Non-pigmented ciliary epithelial cell (primary cell): ENCODE measurements at regions not wholly inside any gene's neighbourhood (a gene's known extent, or its start where the extent isn't known, plus 50 kb on each side); places are given as distances from the start of the nearest gene placed in this dataset.

Experiments used
- DNase-seq: peaks from one replicate; pipeline ENCODE4 v3.0.0-alpha.2; 2010; ENCODE audit warnings: low read depth

DNA sequence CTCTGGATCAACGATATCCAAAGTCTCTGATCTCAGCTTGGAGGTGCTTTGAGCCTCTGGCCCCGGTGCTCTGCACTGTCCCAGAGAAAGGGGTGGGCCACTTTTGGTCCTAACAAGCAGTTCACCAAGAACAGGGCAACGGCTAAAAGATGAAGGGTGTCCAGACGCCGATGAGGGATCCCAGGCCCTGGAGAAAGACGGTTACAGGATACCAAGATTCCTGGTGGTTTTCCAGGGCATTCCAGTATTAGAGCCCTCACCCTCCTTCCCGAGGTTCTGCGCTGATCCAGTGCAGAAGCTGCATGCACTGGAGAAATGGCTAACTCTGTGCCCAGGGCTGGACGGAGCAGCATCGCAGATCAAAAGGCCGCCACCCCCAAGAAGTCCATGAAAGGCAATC, 149.9 kb upstream of the IRF2BP2 start:
- DNase-seq, result no peak

DNA sequence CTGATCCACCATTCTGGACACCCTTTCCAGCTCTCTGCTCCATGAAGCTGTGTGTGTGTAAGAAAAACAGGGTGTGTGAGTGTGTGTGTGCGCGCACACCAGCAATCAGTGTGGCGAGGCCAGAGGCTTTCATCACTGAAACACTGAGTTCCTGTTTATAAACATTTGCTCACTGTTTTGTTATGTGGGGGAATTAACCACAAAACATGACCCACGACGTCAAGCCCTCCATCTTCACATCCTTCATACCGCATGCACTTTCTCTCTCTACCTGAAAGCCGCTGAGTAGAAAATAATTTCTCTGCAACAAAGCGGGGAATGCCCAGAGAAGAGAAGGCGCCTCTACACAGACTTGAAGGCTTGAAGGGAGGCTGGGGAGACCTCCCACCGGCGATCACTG, 148.9 kb upstream of the IRF2BP2 start:
- no peak for DNase-seq

- DNase-seq, result no peak
Measured at GRCh38 chr1:234756857-234757256, 146.9 kb upstream of the IRF2BP2 start.

GRCh38 chr1:234756066-234756774, 146.2 kb upstream of the IRF2BP2 start:
- DNase-seq, result no peak

DNA sequence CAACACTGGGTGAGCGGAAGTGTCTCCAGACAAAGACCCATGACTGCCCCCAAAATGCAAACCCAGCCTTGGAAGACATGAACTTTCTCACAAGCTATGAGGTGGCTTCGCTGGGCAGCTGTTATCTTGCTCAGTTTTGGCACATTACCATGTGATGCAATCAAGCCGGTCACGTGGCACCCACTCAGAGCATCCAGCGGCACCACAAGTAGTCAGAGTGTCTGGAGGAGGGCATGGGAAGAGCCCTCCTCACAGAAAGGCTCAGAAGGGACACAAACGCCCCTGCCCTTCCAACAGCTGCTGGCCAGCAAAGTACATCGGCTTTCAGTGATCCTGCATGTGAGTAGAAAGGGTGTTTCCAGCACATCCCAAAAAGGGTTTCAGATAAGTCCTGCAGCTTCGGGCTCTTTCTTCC, 145.5 kb upstream of the IRF2BP2 start:
- DNase-seq, result no peak

DNA sequence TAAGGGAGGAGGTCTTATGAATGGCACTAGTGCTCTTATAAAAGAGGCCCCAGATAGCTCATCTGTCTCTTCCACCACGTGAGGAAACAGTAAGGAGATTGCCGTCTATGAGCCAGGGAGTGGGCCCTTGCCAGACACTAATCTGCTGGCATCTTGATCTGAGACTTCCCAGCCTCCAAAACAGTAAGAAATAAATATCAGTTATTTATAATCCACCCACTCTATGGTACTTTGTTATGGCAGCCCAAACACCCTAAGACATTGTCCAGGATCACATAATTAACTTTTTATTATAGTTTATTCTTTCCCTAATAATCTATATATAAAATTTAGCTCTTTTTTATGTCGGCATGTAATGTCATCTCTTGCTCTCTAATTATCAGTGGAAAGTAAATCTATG, 144.0 kb upstream of the IRF2BP2 start:
- DNase-seq, result no peak

GRCh38 chr1:234752927-234753326, 142.9 kb upstream of the IRF2BP2 start:
- DNase-seq, result no peak

- no peak for DNase-seq
Measured at GRCh38 chr1:234751678-234752077, 141.7 kb upstream of the IRF2BP2 start.

GRCh38 chr1:234750922-234751627, 141.1 kb upstream of the IRF2BP2 start:
- no peak for DNase-seq

- DNase-seq, result no peak
Measured at GRCh38 chr1:234748713-234749112, 138.7 kb upstream of the IRF2BP2 start.

DNA sequence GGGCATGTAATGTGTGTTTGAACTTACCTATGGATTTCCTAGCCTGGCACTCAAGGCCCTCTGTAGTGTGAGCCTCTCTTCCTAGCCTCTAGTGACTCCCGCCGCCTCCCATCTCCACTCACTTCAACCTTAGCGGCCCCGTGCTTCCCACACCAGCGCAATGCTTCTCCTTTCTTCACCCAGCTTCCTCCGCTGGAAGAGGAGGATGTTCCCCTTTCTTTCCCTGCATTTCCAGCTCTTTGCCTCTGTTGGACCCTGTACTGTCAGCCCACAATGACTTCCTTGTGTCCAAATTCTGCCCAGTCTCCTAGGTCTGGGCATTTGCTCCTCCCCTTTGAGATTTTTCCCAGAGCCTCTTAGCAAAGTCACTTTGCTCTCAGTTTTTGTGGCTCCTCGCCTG, 138.1 kb upstream of the IRF2BP2 start:
- no peak for DNase-seq

DNA sequence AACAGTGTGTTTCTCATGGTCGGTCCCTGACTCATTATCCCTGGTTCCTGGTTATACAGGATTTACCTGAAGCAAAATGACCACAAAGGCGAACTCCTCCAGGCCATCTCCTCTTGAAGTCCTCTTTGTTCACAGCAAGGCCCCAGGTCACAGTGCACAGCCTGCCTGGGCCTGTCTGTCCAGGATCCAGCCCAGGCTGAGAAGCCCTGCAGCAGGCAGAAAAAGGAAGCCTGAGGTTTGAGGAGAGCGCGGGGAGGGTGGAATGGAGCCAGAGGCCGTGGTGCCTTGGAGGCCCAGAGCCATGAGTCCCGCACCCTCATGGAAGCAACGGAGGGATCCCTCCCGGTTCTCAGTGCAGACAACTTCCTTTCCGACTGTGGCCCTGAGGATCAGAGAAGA, 136.8 kb upstream of the IRF2BP2 start:
- DNase-seq, result no peak

- DNase-seq, result no peak
Measured at GRCh38 chr1:234745844-234746797, 136.1 kb upstream of the IRF2BP2 start.

DNA sequence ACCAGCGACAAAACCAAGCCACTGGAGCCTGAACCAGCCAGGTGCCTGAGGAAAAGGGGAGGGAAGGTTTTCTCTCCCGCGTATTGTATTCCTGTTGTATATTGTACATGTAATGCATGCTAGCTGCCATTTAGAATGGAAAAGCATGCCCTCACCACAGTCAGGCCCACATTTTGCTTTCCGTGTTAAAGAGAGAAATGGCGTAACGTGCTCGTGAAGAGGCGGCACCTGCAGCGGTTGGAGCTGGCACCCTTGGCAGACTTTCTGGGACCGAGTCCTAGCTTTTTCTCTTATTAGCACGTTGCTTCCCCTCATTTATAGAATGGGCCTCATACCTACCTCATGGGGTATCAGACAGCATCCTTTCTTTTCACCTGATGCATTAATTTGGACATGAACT, 135.3 kb upstream of the IRF2BP2 start:
- DNase-seq, result no peak

DNA sequence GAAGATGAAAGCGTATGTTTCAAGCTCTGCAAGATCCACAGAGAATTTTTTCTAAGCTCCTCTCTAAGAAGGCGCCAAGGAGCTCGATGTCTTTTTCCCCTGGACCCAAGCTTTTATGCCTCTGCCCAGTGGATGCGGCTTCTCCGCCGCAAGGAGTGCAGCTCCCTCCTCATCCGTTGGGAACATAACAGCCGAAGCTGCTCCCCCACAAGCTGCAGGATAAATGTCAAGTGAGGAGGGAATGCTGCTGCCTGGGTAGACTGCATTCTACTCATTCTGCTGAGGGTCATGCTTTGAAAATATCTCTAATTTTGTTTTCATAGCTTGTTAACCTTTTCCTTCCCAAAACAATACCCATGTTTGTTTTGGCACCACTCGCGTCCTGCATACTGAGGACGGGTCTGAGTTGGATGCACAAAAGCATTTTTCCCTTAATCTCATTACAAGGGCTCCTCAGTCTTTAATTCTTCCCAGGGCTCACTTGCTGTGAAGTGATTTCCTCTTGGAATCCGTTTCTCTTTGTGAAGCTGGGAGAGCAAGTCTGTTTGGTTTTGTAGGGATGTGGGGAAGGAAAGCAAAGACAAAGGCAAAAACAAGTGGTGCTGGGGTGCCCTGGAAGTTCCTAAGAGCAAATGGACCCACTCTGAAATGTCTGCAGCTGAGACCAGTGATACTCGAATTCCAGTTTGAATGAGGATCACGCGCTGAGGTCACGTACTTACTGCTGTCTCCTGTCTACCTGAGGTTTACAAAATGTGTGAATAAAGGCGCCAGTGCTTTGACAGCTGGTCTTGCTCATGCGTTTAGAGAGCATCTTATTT, 134.0 kb upstream of the IRF2BP2 start:
- DNase-seq, result no peak

- no peak for DNase-seq
Measured at GRCh38 chr1:234742622-234743021, 132.6 kb upstream of the IRF2BP2 start.

DNA sequence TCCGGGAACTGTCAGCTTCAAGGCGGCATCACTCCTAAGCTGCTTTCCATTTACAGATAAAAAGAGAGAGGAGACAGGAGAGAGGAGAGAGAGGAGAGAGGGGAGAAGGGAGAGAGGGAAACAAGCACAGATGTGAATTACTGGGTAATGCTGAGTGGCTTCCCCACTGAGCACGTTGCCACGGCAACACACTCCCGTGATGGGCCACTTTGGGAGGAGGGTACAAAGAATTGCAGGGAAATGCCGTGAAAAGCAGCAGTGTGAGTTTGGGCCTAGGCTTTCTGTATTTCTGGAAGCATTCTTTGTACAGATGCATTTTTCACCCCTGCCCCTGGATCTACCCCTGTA, 128.0 kb upstream of the IRF2BP2 start:
- DNase-seq, result no peak

GRCh38 chr1:234735916-234736315, 125.9 kb upstream of the IRF2BP2 start:
- no peak for DNase-seq

GRCh38 chr1:234735476-234735875, 125.5 kb upstream of the IRF2BP2 start:
- DNase-seq, result no peak

GRCh38 chr1:234734869-234735268, 124.9 kb upstream of the IRF2BP2 start:
- DNase-seq, result no peak

GRCh38 chr1:234734412-234734835, 124.4 kb upstream of the IRF2BP2 start:
- no peak for DNase-seq

GRCh38 chr1:234733427-234733826, 123.4 kb upstream of the IRF2BP2 start:
- no peak for DNase-seq
